HepG2 (cell line): ENCODE measurements at regions not wholly inside any gene's neighbourhood (a gene's known extent, or its start where the extent isn't known, plus 50 kb on each side); places are given as distances from the start of the nearest gene placed in this dataset.

Experiments used
- ATAC-seq: fragments of 200-7000 bp; cut with Tn5 transposase; 3 replicates; pipeline ENCODE4 v1.9.1; 2020; ENCODE audit warnings: mild to moderate bottlenecking, moderate library complexity
- BruUV-seq: library from RNA; stranded (reverse); fragments of 400-500 nt; replicated peaks from 2 replicates; lab custom pipeline; 2021; lab: Mats Ljungman, UMichigan
- CTCF ChIA-PET: fragments of 300-600 bp; formaldehyde crosslinking; extraction: SDS; loops from one replicate; lab custom pipeline; 2021; ENCODE audit warnings: low total read pairs, inconsistent platforms, low intra/inter-chr PET ratio; lab: Yijun Ruan, JAX
- POLR2A ChIA-PET: fragments of 350-600 bp; sonication (Branson Sonifier 250); formaldehyde crosslinking; loops from one replicate; lab custom pipeline; 2020; ENCODE audit warnings: antibody characterized with exemption, inconsistent platforms; lab: Yijun Ruan, JAX
- DNase-seq: peaks from one replicate; pipeline ENCODE4 v3.0.0-alpha.2; 2015; ENCODE audit warnings: low spot score
- FAIRE-seq: peaks from 3 replicates; lab custom pipeline; 2011; peaks lifted over from hg19 to GRCh38; lab: Jason Lieb, UNC
- H2AFZ ChIP-seq: one replicate; pipeline ENCODE4 v1.6.1; 2011; ENCODE audit warnings: low read length, inconsistent platforms
- H3K27ac ChIP-seq: fragments of 300-600 bp; 3 replicates; pipeline ENCODE4 v1.8.0; 2011; ENCODE audit warnings: mixed run types, mild to moderate bottlenecking, mixed read lengths, low read length, inconsistent platforms; ENCODE audit not compliant: insufficient read depth; ENCODE audit errors: extremely low read length
- H3K27me3 ChIP-seq, 2 experiments: fragments of 200-600 bp in 1 of 2; 2 replicates in 1 of 2; 3 replicates in 1 of 2; pipeline versions ENCODE4 v1.6.0 to v1.8.0; 2011; ENCODE audit warnings: low read length in 2 of 2, mild to moderate bottlenecking in 2 of 2, moderate library complexity in 2 of 2, inconsistent platforms in 1 of 2; ENCODE audit not compliant: insufficient read depth in 2 of 2, control insufficient read depth in 1 of 2
- H3K36me3 ChIP-seq, 2 experiments: fragments of 200-600 bp in 1 of 2; replicated peaks in 1 of 2; 2 replicates in 1 of 2; 3 replicates in 1 of 2; pipeline versions ENCODE4 v1.5.1 to v1.8.0; 2011; ENCODE audit warnings: low read length in 2 of 2, inconsistent platforms in 1 of 2; ENCODE audit not compliant: insufficient read depth in 2 of 2, control insufficient read depth in 1 of 2
- H3K4me1 ChIP-seq: 2 replicates; pipeline ENCODE4 v1.5.1; 2012; ENCODE audit warnings: low read length, inconsistent platforms; ENCODE audit not compliant: insufficient read depth
- H3K4me2 ChIP-seq: 2 replicates; pipeline ENCODE4 v1.6.0; 2011; ENCODE audit warnings: low read depth, low read length, inconsistent platforms
- H3K4me3 ChIP-seq, 3 experiments: fragments of 200-600 bp in 1 of 3; sonication (generic), shearing (Covaris generic) in 1 of 3; replicated peaks in 1 of 3; 2 replicates each; pipeline ENCODE4 v1.5.1; 2011 to 2016; ENCODE audit warnings: low read length in 3 of 3, inconsistent platforms in 2 of 3, low read depth in 2 of 3, mild to moderate bottlenecking in 2 of 3, control low read depth in 1 of 3, mixed read lengths in 1 of 3; ENCODE audit not compliant: insufficient read depth in 1 of 3
- H3K79me2 ChIP-seq: one replicate; pipeline ENCODE4 v1.6.1; 2011; ENCODE audit warnings: low read length, inconsistent platforms; ENCODE audit not compliant: insufficient read depth
- H3K9ac ChIP-seq: 2 replicates; pipeline ENCODE4 v1.6.0; 2011; ENCODE audit warnings: mild to moderate bottlenecking, low read depth, low read length, inconsistent platforms; ENCODE audit not compliant: insufficient read depth
- H3K9me3 ChIP-seq: 2 replicates; pipeline ENCODE4 v1.5.1; 2012; ENCODE audit warnings: mild to moderate bottlenecking, low read length
- H4K20me1 ChIP-seq: 2 replicates; pipeline ENCODE4 v1.6.0; 2011; ENCODE audit warnings: inconsistent platforms, mild to moderate bottlenecking, low read length, moderate library complexity; ENCODE audit not compliant: insufficient read depth
- HMGA1 ChIP-seq: sonication (generic); formaldehyde crosslinking; conservative IDR thresholded peaks from 2 replicates; pipeline ENCODE4 v1.4.0; 2020; ENCODE audit warnings: missing genetic modification reagents
- HOXA9 ChIP-seq: sonication (generic); formaldehyde crosslinking; IDR thresholded peaks from 2 replicates; pipeline ENCODE4 v1.8.1; 2022; ENCODE audit warnings: missing genetic modification reagents, mild to moderate bottlenecking, moderate library complexity, borderline replicate concordance
- NR2C2 ChIP-seq: sonication (generic); formaldehyde crosslinking; IDR thresholded peaks from 2 replicates; pipeline ENCODE4 v1.4.0; 2020; ENCODE audit warnings: missing genetic modification reagents, mild to moderate bottlenecking, moderate library complexity, borderline replicate concordance
- POLR2A ChIP-seq, 2 experiments: IDR thresholded peaks; 2 replicates each; pipeline ENCODE4 v1.6.1; 2011; ENCODE audit warnings: low read depth in 2 of 2, low read length in 2 of 2, mild to moderate bottlenecking in 1 of 2, moderate library complexity in 1 of 2; ENCODE audit not compliant: insufficient read depth in 1 of 2
- RARG ChIP-seq: sonication (generic); formaldehyde crosslinking; IDR thresholded peaks from 2 replicates; pipeline ENCODE4 v1.4.0; 2020; ENCODE audit warnings: low read depth, mild to moderate bottlenecking, missing genetic modification reagents
- SKI ChIP-seq: fragments of 450-650 bp; IDR thresholded peaks from one replicate; pipeline ENCODE4 v1.6.1; 2018; ENCODE audit warnings: mild to moderate bottlenecking; ENCODE audit not compliant: partially characterized antibody
- SMAD9 ChIP-seq: sonication (generic); formaldehyde crosslinking; IDR thresholded peaks from 2 replicates; pipeline ENCODE4 v1.5.1; 2020; ENCODE audit warnings: mild to moderate bottlenecking, missing genetic modification reagents
- ZMYM3 ChIP-seq: sonication (generic); formaldehyde crosslinking; IDR thresholded peaks from 2 replicates; pipeline ENCODE4 v1.5.1; 2020; ENCODE audit warnings: mild to moderate bottlenecking, missing genetic modification reagents
- ZNF136 ChIP-seq: sonication (generic); formaldehyde crosslinking; IDR thresholded peaks from 2 replicates; pipeline ENCODE4 v1.8.1; 2022; ENCODE audit warnings: low read depth, mild to moderate bottlenecking, moderate library complexity, missing genetic modification reagents
- ZNF292 ChIP-seq: sonication (generic); formaldehyde crosslinking; IDR thresholded peaks from 2 replicates; pipeline ENCODE4 v1.8.1; 2022; ENCODE audit warnings: mild to moderate bottlenecking, low read depth, missing genetic modification reagents, borderline replicate concordance
- WGBS: methylation state at CpG from one replicate; pipeline ENCODE4 v1.1.6; 2017; ENCODE audit warnings: low lambda C conversion rate; 5-methylcytosine and 5-hydroxymethylcytosine counted together
- in situ Hi-C: cut with HindIII; loops from 2 replicates; pipeline ENCODE4 v1.10.0; 2017; ENCODE audit warnings: low pct_unique_long_range_greater_than_20kb; ENCODE audit not compliant: extremely low pct_ligation_motif_present
- intact Hi-C: fragments of 100-400 bp; cut with micrococcal nuclease; formaldehyde crosslinking; loops from one replicate; pipeline ENCODE4 v1.10.0; 2022; ENCODE audit not compliant: unreplicated experiment

DNA sequence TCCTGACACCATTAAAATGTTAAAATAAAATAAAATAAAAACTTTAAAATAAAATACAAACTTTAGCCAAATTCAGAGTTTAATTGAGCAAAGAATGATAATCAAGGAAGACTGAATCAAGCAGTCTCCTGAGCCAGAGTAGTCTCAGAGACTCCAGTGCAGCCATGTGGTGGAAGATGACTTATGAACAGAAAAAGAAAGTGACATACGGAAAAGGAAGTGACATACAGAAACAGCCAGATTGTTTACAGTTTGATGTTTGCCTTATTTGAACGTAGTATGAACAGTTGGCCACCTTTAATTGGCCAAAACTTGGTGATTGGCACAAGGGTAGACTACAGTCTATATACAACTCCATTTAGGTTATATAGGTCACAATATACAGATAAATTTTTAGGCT, 787.2 kb downstream of the ADCYAP1 start:
- Histone ChIP-seq H2AFZ (no peak overlapping the region), H3K4me3 (no peak overlapping the region), H3K27me3 (no peaks in the 10 kb centered on the region), H3K4me1 (no peaks in the 10 kb centered on the region), H3K27ac (no peak overlapping the region), H3K9ac (no peak overlapping the region), H3K4me2 (no peak overlapping the region), H3K36me3 (no peaks in the 10 kb centered on the region), H3K79me2 (no peaks in the 10 kb centered on the region), H3K9me3 (no peaks in the 10 kb centered on the region), H4K20me1 (no peaks in the 10 kb centered on the region)
- no peak for TF ChIP-seq RARG
- no peak for TF ChIP-seq HMGA1 (CRISPR knock-in tag)
- no peak for TF ChIP-seq SMAD9 (CRISPR knock-in tag)
- no peak for TF ChIP-seq NR2C2 (CRISPR knock-in tag)
- no peak for TF ChIP-seq POLR2A (IDR thresholded peaks at IDR 0.05; ENCODE audit: insufficient read depth in 1 of 2, low read depth in 2 of 2, low read length in 2 of 2)
- FAIRE-seq (no peak), DNase-seq (no peak), ATAC-seq (no peak)
- WGBS: 2% methylated on average over 2 of the region's 2 CpGs
- intact Hi-C loops: no loop called here
- CTCF ChIA-PET: no interaction called here
- POLR2A ChIA-PET: no interaction called here
- no TSS peak for BruUV-seq
- in situ Hi-C loops: no loop called here

DNA sequence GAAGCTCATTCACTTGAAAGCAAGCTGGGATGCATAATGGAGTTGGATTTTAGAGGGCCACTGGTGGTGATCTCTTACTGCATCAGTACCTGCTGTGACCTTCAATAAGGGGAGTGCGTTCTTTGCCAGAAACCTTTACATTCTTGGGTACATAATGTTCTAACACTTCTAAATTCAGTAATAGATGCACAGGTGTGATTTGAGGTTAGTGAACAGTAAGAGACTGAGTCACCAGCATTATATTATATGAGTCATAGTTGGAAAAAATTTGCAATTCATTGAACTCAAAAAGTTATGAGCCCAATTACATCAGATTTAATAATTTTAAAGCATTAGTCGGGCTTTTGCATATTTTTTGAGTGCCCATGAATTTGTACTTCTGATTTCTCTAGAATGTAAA, 803.3 kb downstream of the ADCYAP1 start:
- intact Hi-C loops: no loop called here
- H3K27ac ChIP-seq: no peak overlapping the region
- H4K20me1 ChIP-seq: no peaks in the 10 kb centered on the region
- H3K27me3 ChIP-seq: no peaks in the 10 kb centered on the region
- FAIRE-seq: no peak
- H3K79me2 ChIP-seq: no peaks in the 10 kb centered on the region
- H3K4me1 ChIP-seq: no peaks in the 10 kb centered on the region
- H3K36me3 ChIP-seq: no peaks in the 10 kb centered on the region
- CTCF ChIA-PET: no interaction called here
- no peak for DNase-seq
- H3K9ac ChIP-seq: no peak overlapping the region
- H3K9me3 ChIP-seq: no peaks in the 10 kb centered on the region
- POLR2A ChIA-PET: no interaction called here
- no peak overlapping the region for H3K4me2 ChIP-seq
- TF ChIP-seq ZMYM3 (CRISPR knock-in tag) (no peak), ZNF136 (CRISPR knock-in tag) (no peak), HOXA9 (CRISPR knock-in tag) (no peak), ZNF292 (CRISPR knock-in tag) (no peak), SKI (no peak)
- WGBS: 5% methylated on average over 2 of the region's 2 CpGs
- no TSS peak for BruUV-seq
- H3K4me3 ChIP-seq: no peak overlapping the region
- no peak for ATAC-seq
- no peak overlapping the region for H2AFZ ChIP-seq
- in situ Hi-C loops: no loop called here
